Mesodermal cell (in vitro differentiated cells): ENCODE measurements at regions not wholly inside any gene's neighbourhood (a gene's known extent, or its start where the extent isn't known, plus 50 kb on each side); places are given as distances from the start of the nearest gene placed in this dataset.

Source experiments
- H3K27ac ChIP-seq: 2 replicates; pipeline ENCODE4 v1.7.0; 2013; ENCODE audit warnings: mild to moderate bottlenecking, low read depth, low read length, moderate library complexity; ENCODE audit not compliant: severe bottlenecking
- H3K36me3 ChIP-seq: 2 replicates; pipeline ENCODE4 v1.7.1; 2013; ENCODE audit warnings: mild to moderate bottlenecking, low read length, moderate library complexity; ENCODE audit not compliant: control insufficient read depth, insufficient read depth
- H3K4me1 ChIP-seq: one replicate; pipeline ENCODE4 v1.7.1; 2013; ENCODE audit warnings: mild to moderate bottlenecking, low read length; ENCODE audit not compliant: insufficient read depth, control insufficient read depth, poor library complexity, severe bottlenecking
- H3K4me3 ChIP-seq: 2 replicates; pipeline ENCODE4 v1.7.0; 2013; ENCODE audit warnings: low read length, control low read depth, mild to moderate bottlenecking; ENCODE audit not compliant: insufficient read depth, poor library complexity, severe bottlenecking; ENCODE audit errors: extremely low read depth
- H3K9me3 ChIP-seq: 2 replicates; pipeline ENCODE4 v1.7.1; 2013; ENCODE audit warnings: mild to moderate bottlenecking, low read length, moderate library complexity; ENCODE audit not compliant: control insufficient read depth
- WGBS, 2 experiments: methylation state at CpG; one replicate each; pipeline ENCODE4 v1.1.5; 2013; ENCODE audit warnings: missing lambda C conversion rate in 2 of 2; ENCODE audit not compliant: insufficient coverage in 2 of 2; 5-methylcytosine and 5-hydroxymethylcytosine counted together

GRCh38 chr2:226580403-226580802 lies 219.2 kb downstream of the IRS1 start:
- Histone ChIP-seq H3K27ac (no peak overlapping the region), H3K9me3 (peaks cover 4% of the 10 kb centered on the region), H3K4me3 (no peak overlapping the region), H3K36me3 (no peaks in the 10 kb centered on the region), H3K4me1 (peaks cover 35% of the 10 kb centered on the region)
- 100% methylated on average over 1 of the region's 1 CpG for WGBS, 2 experiments

GRCh38 chr2:226579519-226579918 lies 220.1 kb downstream of the IRS1 start:
- H3K4me3 ChIP-seq = no peak overlapping the region
- peaks cover 4% of the 10 kb centered on the region for H3K9me3 ChIP-seq
- peaks cover 29% of the 10 kb centered on the region for H3K4me1 ChIP-seq
- no peak overlapping the region for H3K27ac ChIP-seq
- no peaks in the 10 kb centered on the region for H3K36me3 ChIP-seq
- no CpG with 5 or more reads among the region's 2 CpGs for WGBS, 2 experiments

- H3K36me3 ChIP-seq = no peaks in the 10 kb centered on the region
- 100% methylated on average over 1 of the region's 1 CpG for WGBS, 2 experiments
- H3K4me1 ChIP-seq = peaks cover 25% of the 10 kb centered on the region
- no peak overlapping the region for H3K4me3 ChIP-seq
- no peak overlapping the region for H3K27ac ChIP-seq
- peaks cover 4% of the 10 kb centered on the region for H3K9me3 ChIP-seq
Measured at GRCh38 chr2:226578879-226579278, 220.7 kb downstream of the IRS1 start.

GRCh38 chr2:226578373-226578772 lies 221.2 kb downstream of the IRS1 start:
- WGBS, 2 experiments = 100% methylated on average over 1 of the region's 3 CpGs; no CpG with 5 or more reads in 1 of the 2 experiments
- H3K9me3 ChIP-seq = peaks cover 4% of the 10 kb centered on the region
- peaks cover 23% of the 10 kb centered on the region for H3K4me1 ChIP-seq

GRCh38 chr2:226575928-226576327 lies 223.7 kb downstream of the IRS1 start:
- H3K9me3 ChIP-seq = no peaks in the 10 kb centered on the region
- no peak overlapping the region for H3K4me3 ChIP-seq
- 90 to 100% methylated on average over 2 of the region's 4 CpGs for WGBS, 2 experiments
- no peak overlapping the region for H3K27ac ChIP-seq
- H3K36me3 ChIP-seq = no peaks in the 10 kb centered on the region
- peaks cover under 1% of the 10 kb centered on the region for H3K4me1 ChIP-seq

More at GRCh38 chr2:226578373-226578772, 221.2 kb downstream of the IRS1 start:
- Histone ChIP-seq H3K36me3 (no peaks in the 10 kb centered on the region), H3K4me3 (no peak overlapping the region), H3K27ac (no peak overlapping the region)

- Histone ChIP-seq H3K4me3 (no peak overlapping the region), H3K4me1 (no peaks in the 10 kb centered on the region), H3K9me3 (no peaks in the 10 kb centered on the region), H3K27ac (no peak overlapping the region), H3K36me3 (no peaks in the 10 kb centered on the region)
Measured at GRCh38 chr2:226573158-226573557, 226.5 kb downstream of the IRS1 start.

- no peaks in the 10 kb centered on the region for H3K9me3 ChIP-seq
- 86 to 89% methylated on average over 4 to 5 of the region's 5 CpGs for WGBS, 2 experiments
- H3K4me1 ChIP-seq = no peaks in the 10 kb centered on the region
- H3K27ac ChIP-seq = no peak overlapping the region
- no peak overlapping the region for H3K4me3 ChIP-seq
- H3K36me3 ChIP-seq = no peaks in the 10 kb centered on the region
Measured at GRCh38 chr2:226564667-226565066, 235.0 kb downstream of the IRS1 start.

GRCh38 chr2:226561962-226562361 lies 237.7 kb downstream of the IRS1 start:
- WGBS, 2 experiments = 100% methylated on average over 1 of the region's 1 CpG; no CpG with 5 or more reads in 1 of the 2 experiments
- no peak overlapping the region for H3K4me3 ChIP-seq
- no peaks in the 10 kb centered on the region for H3K4me1 ChIP-seq
- no peaks in the 10 kb centered on the region for H3K36me3 ChIP-seq
- no peak overlapping the region for H3K27ac ChIP-seq
- no peaks in the 10 kb centered on the region for H3K9me3 ChIP-seq

GRCh38 chr2:226560325-226560724 lies 239.3 kb downstream of the IRS1 start:
- 86 to 100% methylated on average over 1 of the region's 2 CpGs for WGBS, 2 experiments
- Histone ChIP-seq H3K27ac (no peak overlapping the region), H3K4me1 (peaks cover 4% of the 10 kb centered on the region), H3K9me3 (no peaks in the 10 kb centered on the region), H3K4me3 (no peak overlapping the region), H3K36me3 (no peaks in the 10 kb centered on the region)

- no peak overlapping the region for H3K4me3 ChIP-seq
- H3K27ac ChIP-seq = no peak overlapping the region
- no peaks in the 10 kb centered on the region for H3K36me3 ChIP-seq
- WGBS, 2 experiments = 100% methylated on average over 1 of the region's 2 CpGs; no CpG with 5 or more reads in 1 of the 2 experiments
- no peaks in the 10 kb centered on the region for H3K9me3 ChIP-seq
- peaks cover 4% of the 10 kb centered on the region for H3K4me1 ChIP-seq
Measured at GRCh38 chr2:226559536-226559935, 240.1 kb downstream of the IRS1 start.

GRCh38 chr2:226558418-226558817 lies 241.2 kb downstream of the IRS1 start:
- peaks cover 4% of the 10 kb centered on the region for H3K4me1 ChIP-seq
- 76 to 84% methylated on average over 5 of the region's 5 CpGs for WGBS, 2 experiments

More at GRCh38 chr2:226558418-226558817, 241.2 kb downstream of the IRS1 start:
- H3K9me3 ChIP-seq = no peaks in the 10 kb centered on the region
- H3K4me3 ChIP-seq = no peak overlapping the region
- H3K36me3 ChIP-seq = no peaks in the 10 kb centered on the region
- peak overlapping the region; percentile 74 for H3K27ac ChIP-seq
